Activated naive CD8-positive, alpha-beta T cell treated with anti-CD3 and anti-CD28 coated beads for 36 hours (primary cell): ENCODE measurements at regions not wholly inside any gene's neighbourhood (a gene's known extent, or its start where the extent isn't known, plus 50 kb on each side); places are given as distances from the start of the nearest gene placed in this dataset.

Experiments used
- DNase-seq: peaks from one replicate; pipeline ENCODE4 v3.0.0; 2021
- H3K27ac Mint-ChIP-seq: one replicate; pipeline ENCODE4 v1.8.0; 2022; ENCODE audit warnings: mild to moderate bottlenecking, moderate library complexity, mixed read lengths
- H3K27me3 Mint-ChIP-seq: one replicate; pipeline ENCODE4 v1.8.0; 2022; ENCODE audit warnings: mild to moderate bottlenecking, mixed read lengths
- H3K36me3 Mint-ChIP-seq: one replicate; pipeline ENCODE4 v1.8.0; 2021; ENCODE audit warnings: mild to moderate bottlenecking, mixed read lengths
- H3K4me1 Mint-ChIP-seq: one replicate; pipeline ENCODE4 v1.8.0; 2021; ENCODE audit warnings: mixed read lengths
- H3K4me3 Mint-ChIP-seq: one replicate; pipeline ENCODE4 v1.8.0; 2022; ENCODE audit warnings: mild to moderate bottlenecking, moderate library complexity, mixed read lengths
- H3K9me3 Mint-ChIP-seq: one replicate; pipeline ENCODE4 v1.8.0; 2022; ENCODE audit warnings: mixed read lengths

DNA sequence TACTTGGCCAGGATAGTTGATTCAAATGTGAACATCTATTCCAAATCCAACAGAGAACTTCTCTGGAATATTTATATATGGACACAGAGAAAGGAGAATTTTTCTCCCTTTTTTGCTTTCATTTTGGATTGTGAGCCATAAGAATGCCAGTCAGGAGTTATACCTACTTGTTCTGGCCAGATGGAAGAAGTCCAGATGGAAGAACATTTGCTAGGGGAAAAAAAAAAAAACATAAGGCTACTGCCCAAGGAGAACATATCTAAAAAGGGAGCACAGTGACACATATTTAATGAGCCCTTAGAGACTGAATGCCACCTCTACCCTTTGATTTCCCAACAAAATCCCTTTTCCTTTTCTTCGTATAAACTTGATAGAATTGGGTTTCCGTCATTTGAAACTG lies 61.7 kb upstream of the PPP2R2B start:
- no peak overlapping the region for H3K4me3 Mint-ChIP-seq

DNA sequence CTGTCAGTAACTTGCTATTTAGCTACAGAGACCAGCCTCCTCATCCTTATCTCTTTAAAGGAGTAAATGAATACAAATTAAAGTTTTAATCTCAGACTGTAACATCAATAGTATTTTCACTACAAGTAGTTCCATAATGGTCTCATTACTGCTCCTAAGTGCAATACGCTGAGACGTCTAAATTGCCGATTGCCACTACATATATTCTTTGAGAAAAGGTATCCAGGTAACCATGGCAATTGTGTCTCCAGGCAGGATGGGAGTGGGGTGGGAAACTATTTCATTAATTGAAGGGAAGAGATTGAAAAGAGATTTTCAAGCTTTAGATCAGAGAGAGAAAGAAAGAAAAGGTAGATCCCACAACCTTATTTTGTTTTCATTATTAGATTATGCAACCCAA lies 65.5 kb upstream of the PPP2R2B start:
- H3K27ac Mint-ChIP-seq, result no peak overlapping the region
- H3K36me3 Mint-ChIP-seq, result no peaks in the 10 kb centered on the region
- no peak overlapping the region for H3K4me3 Mint-ChIP-seq
- no peak for DNase-seq
- no peaks in the 10 kb centered on the region for H3K9me3 Mint-ChIP-seq
- H3K27me3 Mint-ChIP-seq, result no peaks in the 10 kb centered on the region
- H3K4me1 Mint-ChIP-seq, result peaks cover 7% of the 10 kb centered on the region

More for the DNA sequence above, 61.7 kb upstream of the PPP2R2B start:
- no peak for DNase-seq
- Mint-ChIP-seq H3K27me3 (no peaks in the 10 kb centered on the region), H3K4me1 (no peaks in the 10 kb centered on the region), H3K36me3 (no peaks in the 10 kb centered on the region), H3K9me3 (no peaks in the 10 kb centered on the region), H3K27ac (no peak overlapping the region)

DNA sequence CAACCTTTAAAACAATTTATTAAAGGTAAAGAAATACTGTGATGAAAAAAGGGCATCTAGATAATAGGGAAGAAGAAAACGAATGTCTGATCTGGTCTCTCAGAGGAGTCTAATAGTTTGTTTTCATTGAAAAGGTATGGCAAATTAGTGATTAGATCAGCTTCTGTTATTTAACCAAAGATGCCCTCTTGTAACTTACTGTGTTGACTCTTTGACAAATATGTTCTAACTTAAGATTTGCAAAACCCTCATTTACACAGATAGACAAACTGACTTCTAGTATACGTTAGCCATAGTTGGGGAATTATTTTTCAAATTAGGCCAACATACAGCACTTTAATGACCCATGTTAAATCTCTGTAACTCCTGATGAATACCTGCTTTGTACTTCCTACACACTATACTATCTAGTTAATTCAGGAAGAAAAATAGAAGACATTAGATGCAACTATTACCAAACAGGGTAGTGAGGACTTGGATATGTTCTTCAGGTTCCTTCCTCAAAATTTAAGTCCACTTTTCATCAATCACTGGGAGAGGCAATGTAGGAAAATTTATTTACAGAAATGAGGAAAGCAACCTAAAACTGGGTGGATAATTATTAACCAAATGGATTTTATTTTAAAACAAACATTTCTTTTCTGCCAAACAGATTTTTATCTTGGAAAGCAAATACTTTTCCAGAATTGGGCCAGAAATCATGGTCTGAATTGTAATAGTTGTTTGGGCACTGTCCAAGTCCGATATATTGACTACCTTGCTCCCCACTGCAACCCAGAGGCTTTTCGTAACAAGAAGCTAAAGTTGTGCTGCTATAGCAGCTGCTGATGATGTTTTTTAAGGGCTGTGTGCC lies 66.4 kb upstream of the PPP2R2B start:
- H3K4me1 Mint-ChIP-seq, result peaks cover 7% of the 10 kb centered on the region
- DNase-seq, result no peak
- H3K4me3 Mint-ChIP-seq, result no peak overlapping the region
- H3K9me3 Mint-ChIP-seq, result no peaks in the 10 kb centered on the region
- no peaks in the 10 kb centered on the region for H3K36me3 Mint-ChIP-seq
- no peak overlapping the region for H3K27ac Mint-ChIP-seq
- no peaks in the 10 kb centered on the region for H3K27me3 Mint-ChIP-seq

DNA sequence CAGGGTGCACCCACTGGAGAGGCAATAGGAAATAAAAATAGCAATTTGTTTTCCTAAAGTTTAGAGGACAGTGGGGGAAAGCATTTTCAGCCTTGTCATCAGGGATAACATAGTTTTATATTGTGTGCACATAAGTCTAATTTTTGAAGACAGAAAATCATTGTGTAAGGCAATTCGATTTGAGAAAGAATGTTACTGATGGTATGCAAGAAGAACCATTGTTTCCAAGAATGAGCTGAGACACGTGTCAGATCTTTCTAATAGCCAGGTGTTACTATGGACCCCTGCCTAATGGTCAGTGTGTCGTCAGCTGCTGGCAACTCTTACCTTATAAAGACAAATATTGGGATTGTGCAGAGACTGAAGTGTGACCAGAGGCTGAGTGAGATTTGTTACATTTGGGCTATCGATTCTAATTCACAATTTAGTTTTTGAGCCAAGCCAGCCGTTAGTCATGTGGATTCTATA lies 67.1 kb upstream of the PPP2R2B start:
- Mint-ChIP-seq H3K36me3 (no peaks in the 10 kb centered on the region), H3K4me1 (peaks cover 7% of the 10 kb centered on the region), H3K9me3 (no peaks in the 10 kb centered on the region), H3K27ac (no peak overlapping the region), H3K4me3 (no peak overlapping the region), H3K27me3 (no peaks in the 10 kb centered on the region)
- DNase-seq, result no peak

DNA sequence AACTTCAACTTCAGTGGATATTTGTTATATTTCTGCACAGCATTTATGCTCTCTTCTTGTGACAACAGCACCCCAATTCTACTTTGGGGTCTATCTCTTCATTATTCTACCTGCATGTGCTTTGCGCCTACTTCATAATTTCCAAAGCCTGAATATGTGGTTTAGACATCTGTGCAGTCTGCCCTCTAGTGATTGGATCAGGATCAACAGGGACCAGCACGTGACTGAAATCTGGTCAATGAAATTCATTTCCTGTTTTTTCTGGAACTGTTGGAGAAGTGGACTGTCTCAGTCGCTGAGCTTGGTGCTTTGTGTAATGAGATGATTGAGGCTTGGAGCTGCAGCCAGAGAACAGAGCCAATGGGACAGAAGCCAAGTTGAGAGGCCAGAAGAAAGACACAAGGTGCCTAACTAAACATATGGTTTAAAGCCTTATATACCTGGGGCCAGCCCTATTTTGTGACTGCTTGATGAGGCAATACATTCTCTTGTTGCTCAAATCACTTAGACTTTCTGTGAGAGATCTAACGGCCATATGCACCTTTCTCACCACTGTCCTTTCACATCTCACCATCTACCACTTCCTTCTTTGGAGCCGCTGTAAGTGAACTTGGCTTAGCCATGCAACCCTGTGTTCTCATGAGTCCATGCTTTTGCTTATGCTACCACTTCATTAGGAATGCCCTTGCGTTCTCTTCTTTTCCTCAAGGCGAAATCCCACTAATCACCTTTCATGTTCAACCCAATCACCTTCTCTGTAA lies 68.8 kb upstream of the PPP2R2B start:
- Mint-ChIP-seq H3K27me3 (peaks cover 4% of the 10 kb centered on the region), H3K4me3 (no peak overlapping the region)

DNA sequence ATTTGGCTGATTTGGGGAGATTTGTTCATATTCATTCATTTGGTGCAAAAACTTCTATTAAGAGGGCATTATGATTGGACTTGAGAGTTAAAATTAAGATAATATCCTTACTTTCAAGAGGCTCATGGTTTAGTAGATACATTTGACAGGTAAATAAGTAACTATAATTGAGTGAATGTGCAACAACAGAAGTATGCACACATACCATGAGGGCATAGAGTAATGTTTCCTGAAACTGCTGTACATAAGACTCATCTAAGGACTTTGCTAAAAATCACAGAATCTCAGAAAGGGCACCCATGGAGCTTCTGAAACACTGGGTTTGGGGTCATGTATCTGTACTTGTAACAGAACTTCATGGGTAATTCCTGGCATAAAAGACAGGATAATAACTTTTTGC lies 70.1 kb upstream of the PPP2R2B start:
- H3K4me1 Mint-ChIP-seq, result peaks cover 7% of the 10 kb centered on the region
- no peak for DNase-seq
- H3K9me3 Mint-ChIP-seq, result no peaks in the 10 kb centered on the region
- H3K36me3 Mint-ChIP-seq, result no peaks in the 10 kb centered on the region
- H3K27me3 Mint-ChIP-seq, result peaks cover 4% of the 10 kb centered on the region
- no peak overlapping the region for H3K4me3 Mint-ChIP-seq
- H3K27ac Mint-ChIP-seq, result no peak overlapping the region

More for the DNA sequence above, 68.8 kb upstream of the PPP2R2B start:
- Mint-ChIP-seq H3K27ac (no peak overlapping the region), H3K9me3 (no peaks in the 10 kb centered on the region), H3K4me1 (peaks cover 7% of the 10 kb centered on the region), H3K36me3 (no peaks in the 10 kb centered on the region)
- DNase-seq, result peak; percentile 2

DNA sequence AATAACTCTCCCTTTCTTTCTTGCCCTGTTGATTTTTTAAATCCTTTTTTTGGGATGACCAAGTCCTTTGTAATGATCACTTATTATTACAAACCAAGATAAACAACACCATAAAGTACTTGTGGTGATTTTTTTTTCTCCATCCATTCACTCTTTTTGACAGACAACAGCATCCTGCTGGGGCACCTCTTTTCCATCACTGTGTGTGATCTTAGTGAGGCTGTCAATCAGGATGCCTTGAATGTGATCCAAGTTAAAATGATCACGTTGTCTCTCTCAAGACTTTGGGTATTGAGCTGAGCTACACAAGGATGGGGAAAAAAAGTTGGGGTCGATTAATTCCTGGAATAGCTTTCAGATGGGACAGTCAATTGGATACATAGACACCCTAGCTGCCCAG lies 73.6 kb upstream of the PPP2R2B start:
- H3K27ac Mint-ChIP-seq, result no peak overlapping the region
- no peak for DNase-seq
- no peaks in the 10 kb centered on the region for H3K36me3 Mint-ChIP-seq
- no peak overlapping the region for H3K4me3 Mint-ChIP-seq
- H3K27me3 Mint-ChIP-seq, result peaks cover 10% of the 10 kb centered on the region
- H3K9me3 Mint-ChIP-seq, result no peaks in the 10 kb centered on the region
- peaks cover 5% of the 10 kb centered on the region for H3K4me1 Mint-ChIP-seq

DNA sequence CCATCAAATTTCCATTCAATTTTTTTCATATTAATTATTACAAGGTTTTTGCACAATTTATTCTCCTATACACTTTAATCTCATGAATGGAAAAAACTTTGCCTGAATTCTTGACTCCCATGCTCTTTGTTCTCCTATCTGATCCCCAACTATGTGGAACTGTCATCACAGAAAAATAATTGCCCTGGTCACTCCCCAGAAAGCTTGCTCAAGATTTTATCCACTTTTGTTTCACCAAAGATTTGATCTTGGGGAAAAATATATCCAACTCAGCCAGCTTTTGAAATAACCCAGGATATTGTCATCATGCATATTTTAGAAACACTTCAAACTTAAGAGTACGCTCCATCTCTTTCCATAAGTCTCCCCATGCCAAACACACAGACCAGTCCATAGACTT lies 77.7 kb upstream of the PPP2R2B start:
- no peak for DNase-seq
- Mint-ChIP-seq H3K9me3 (no peaks in the 10 kb centered on the region), H3K27ac (no peak overlapping the region), H3K36me3 (no peaks in the 10 kb centered on the region), H3K27me3 (peaks cover 13% of the 10 kb centered on the region), H3K4me3 (no peak overlapping the region), H3K4me1 (no peaks in the 10 kb centered on the region)

DNA sequence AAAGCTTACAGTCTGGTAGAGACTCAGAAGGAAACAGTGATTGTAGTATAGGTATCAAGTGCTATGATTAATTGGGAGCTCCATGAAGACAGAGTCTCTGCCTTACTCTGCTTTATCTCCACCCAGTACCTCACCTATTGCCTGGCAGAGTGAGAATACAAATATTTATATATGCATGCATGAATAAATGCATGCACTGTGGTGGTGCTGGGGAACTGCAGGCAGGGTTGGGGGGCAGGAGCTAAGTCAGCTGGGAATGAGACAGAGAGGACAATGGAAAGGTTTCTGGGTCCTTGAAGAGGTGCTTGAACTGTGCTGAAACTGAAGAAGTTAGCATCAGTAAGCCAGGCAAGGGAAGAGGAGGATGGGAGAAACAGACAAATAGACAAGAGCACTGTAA lies 80.8 kb upstream of the PPP2R2B start:
- no peak for DNase-seq
- Mint-ChIP-seq H3K4me1 (no peaks in the 10 kb centered on the region), H3K27ac (no peak overlapping the region), H3K36me3 (no peaks in the 10 kb centered on the region), H3K4me3 (no peak overlapping the region), H3K27me3 (peaks cover 10% of the 10 kb centered on the region), H3K9me3 (no peaks in the 10 kb centered on the region)

DNA sequence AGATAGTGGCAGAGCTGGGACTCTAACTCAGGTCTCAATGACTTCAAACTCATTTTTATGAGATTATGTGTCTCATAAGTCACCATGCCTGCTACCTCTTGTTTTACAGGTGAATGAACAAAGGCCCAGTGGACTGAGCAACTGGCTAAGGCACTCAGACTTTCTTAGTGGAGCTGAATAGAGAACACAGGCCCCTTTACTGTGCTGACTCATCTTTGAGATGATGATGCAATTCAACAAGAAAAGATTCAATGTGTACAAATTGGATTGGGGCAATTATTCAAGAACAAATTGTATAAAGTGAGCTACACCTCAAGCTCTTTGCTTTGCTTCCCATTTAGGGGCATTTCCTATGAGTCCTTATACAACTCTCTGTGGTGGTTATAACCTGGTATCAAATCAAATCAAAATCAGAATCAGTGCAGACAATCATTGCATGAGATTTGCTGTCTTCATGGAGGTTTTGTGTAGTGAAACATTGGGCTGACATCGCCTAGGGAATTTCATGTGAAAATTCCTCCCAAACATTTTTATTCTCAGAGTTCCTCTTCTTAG lies 84.3 kb upstream of the PPP2R2B start:
- H3K4me1 Mint-ChIP-seq, result no peaks in the 10 kb centered on the region
- no peak for DNase-seq
- no peaks in the 10 kb centered on the region for H3K9me3 Mint-ChIP-seq
- peaks cover 2% of the 10 kb centered on the region for H3K27me3 Mint-ChIP-seq
- no peaks in the 10 kb centered on the region for H3K36me3 Mint-ChIP-seq
- H3K27ac Mint-ChIP-seq, result no peak overlapping the region
- H3K4me3 Mint-ChIP-seq, result no peak overlapping the region

DNA sequence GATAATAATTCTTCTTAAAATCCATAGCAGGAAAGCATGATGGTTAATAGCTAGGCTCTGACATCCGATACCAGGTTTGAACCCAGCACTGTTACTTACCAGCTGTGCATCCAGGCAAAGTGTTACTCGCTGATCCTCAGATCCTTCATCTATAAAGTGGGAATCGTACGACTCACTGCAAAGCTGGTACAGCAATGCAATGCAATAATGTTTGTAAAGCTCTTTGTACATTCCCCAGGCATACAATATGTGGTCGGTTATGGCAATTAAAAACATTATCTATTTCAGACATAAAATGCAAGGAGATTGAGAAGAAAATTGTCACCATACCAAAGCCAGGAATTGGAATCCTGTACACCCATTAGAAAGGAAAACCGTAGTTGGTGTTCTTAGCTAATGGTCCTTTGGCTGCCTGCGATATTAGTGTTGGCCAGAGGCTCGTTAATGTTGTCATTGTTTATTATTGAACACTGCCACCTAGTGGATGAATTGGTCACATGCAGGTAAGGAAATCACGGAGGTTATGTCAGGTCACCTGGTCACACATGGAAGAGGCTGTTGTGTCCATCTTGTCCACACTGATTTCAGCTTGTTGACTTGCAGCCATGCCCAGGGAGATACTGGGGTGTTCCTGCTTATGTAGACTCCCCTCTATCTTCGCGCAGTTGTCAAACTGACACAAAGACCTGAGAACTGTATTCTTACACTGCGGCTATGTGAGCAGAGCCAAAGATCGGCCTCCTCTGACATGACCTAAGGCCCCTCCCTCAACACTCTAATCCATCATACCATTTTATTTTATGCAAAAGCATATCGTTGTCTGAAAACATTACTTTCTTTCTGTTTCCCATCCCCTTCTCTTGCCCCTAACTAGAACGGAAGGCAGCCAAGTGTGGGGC lies 87.5 kb upstream of the PPP2R2B start:
- H3K36me3 Mint-ChIP-seq, result no peaks in the 10 kb centered on the region
- H3K4me1 Mint-ChIP-seq, result no peaks in the 10 kb centered on the region
- DNase-seq, result peak; percentile 13
- no peak overlapping the region for H3K27ac Mint-ChIP-seq
- H3K9me3 Mint-ChIP-seq, result no peaks in the 10 kb centered on the region
- H3K4me3 Mint-ChIP-seq, result no peak overlapping the region
- H3K27me3 Mint-ChIP-seq, result no peaks in the 10 kb centered on the region

DNA sequence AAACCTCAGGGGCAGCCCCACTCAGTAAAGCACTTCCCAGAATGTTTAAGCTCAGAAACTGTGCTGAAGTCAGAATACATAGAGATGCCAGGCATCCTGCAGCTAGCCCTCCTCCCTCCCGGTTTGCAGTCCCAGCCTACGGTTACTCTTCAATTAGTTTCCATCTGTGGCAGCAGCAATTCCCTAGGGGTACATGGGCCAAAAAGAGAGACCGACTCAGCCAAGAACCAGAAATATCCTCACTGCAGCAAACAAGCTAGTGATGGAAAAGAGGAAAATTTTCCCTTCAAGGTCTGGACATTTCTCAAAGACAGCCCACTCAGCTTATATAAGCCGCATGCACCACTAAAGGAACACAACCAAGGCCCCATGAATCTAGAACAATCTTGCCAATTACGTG lies 89.1 kb upstream of the PPP2R2B start:
- no peak for DNase-seq
- H3K9me3 Mint-ChIP-seq, result no peaks in the 10 kb centered on the region
- H3K4me3 Mint-ChIP-seq, result no peak overlapping the region
- H3K4me1 Mint-ChIP-seq, result no peaks in the 10 kb centered on the region
- no peak overlapping the region for H3K27ac Mint-ChIP-seq
- no peaks in the 10 kb centered on the region for H3K27me3 Mint-ChIP-seq
- no peaks in the 10 kb centered on the region for H3K36me3 Mint-ChIP-seq

DNA sequence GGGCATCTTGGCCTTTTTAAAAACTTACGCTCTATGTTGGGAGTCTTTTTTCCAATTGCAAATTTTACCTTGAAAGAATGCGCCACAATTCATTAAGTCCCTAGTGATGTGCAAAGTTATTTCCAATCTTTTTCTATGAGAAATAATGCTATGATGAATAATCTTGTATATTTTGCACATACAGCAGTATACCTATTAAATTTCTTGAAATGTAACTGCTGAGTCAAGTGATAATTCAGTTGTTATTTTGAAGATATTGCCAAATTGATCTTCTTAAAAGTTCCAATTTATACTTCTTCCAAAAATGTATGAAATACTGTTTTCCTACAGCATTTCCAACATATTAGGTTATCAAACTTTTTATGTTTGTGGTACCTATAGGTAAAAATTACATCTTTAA lies 92.8 kb upstream of the PPP2R2B start:
- H3K9me3 Mint-ChIP-seq, result no peaks in the 10 kb centered on the region
- H3K4me3 Mint-ChIP-seq, result no peak overlapping the region
- no peaks in the 10 kb centered on the region for H3K4me1 Mint-ChIP-seq
- no peaks in the 10 kb centered on the region for H3K27me3 Mint-ChIP-seq
- no peaks in the 10 kb centered on the region for H3K36me3 Mint-ChIP-seq
- DNase-seq, result no peak
- H3K27ac Mint-ChIP-seq, result no peak overlapping the region

DNA sequence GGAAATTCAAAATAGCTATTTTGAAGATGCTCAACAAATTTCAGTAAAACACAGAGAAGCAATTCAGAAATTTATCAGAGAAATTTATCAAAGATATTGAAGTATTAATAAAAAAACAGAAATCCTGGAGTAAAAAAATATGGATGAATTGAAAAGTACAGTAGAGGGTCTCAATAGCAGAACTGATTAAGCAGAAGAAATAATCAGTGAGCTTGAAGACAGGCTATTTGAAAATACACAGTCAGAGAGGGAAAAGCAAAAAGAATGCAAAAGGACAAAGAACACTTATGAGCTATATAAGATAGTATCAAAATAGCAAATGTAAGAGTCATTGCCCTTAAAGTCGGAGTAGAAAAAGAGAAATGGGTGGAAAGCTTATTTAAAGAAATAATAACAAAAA lies 107.9 kb upstream of the PPP2R2B start:
- peaks cover 26% of the 10 kb centered on the region for H3K27me3 Mint-ChIP-seq
- DNase-seq, result no peak
- H3K4me1 Mint-ChIP-seq, result no peaks in the 10 kb centered on the region
- peaks cover 2% of the 10 kb centered on the region for H3K36me3 Mint-ChIP-seq
- no peak overlapping the region for H3K27ac Mint-ChIP-seq
- H3K9me3 Mint-ChIP-seq, result peaks cover 20% of the 10 kb centered on the region
- H3K4me3 Mint-ChIP-seq, result no peak overlapping the region
